ENCODE measurements at regions not wholly inside any gene's neighbourhood (a gene's known extent, or its start where the extent isn't known, plus 50 kb on each side); places are given as distances from the start of the nearest gene placed in this dataset.

DNA sequence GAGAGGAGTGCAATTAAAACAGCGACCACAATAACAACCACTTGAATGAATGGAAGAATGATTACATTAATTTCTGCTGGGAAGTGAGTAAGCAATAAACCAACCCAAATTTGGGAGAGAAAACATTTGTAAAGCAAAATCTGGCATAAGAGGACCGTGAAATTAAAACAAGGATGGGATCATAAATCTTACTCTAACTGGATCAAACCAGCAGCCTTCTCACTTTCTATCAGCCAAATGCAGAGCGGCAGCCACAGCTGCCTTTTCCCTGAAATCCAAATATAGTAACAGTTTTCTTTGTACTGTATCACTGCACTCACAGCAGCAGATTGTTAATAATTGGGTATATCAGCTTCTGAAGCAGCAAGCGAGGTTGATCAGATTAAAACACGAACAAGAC is 245.2 kb upstream of the REG3G start (continued):
- no peak for TF ChIP-seq TSHZ2 (CRISPR knock-in tag; IDR thresholded peaks at IDR 0.05)

- ATAC-seq, result no peak
These were observed 244.5 kb upstream of the REG3G start for GRCh38 chr2:78780864-78781583.

More at GRCh38 chr2:78780864-78781583, 244.5 kb upstream of the REG3G start:
- TF ChIP-seq ARNTL (CRISPR knock-in tag; IDR thresholded peaks at IDR 0.05; ENCODE audit: borderline replicate concordance, low read depth) (no peak), ISL1 (CRISPR knock-in tag; IDR thresholded peaks at IDR 0.05) (no peak), CSDC2 (CRISPR knock-in tag; IDR thresholded peaks at IDR 0.05) (no peak), RARB (CRISPR knock-in tag; IDR thresholded peaks at IDR 0.05) (no peak), ZFP3 (CRISPR knock-in tag; IDR thresholded peaks at IDR 0.05) (no peak), TSHZ2 (CRISPR knock-in tag; IDR thresholded peaks at IDR 0.05) (no peak), OSR1 (CRISPR knock-in tag; IDR thresholded peaks at IDR 0.05) (no peak), ZNF8 (CRISPR knock-in tag; IDR thresholded peaks at IDR 0.05) (no peak), TCF4 (CRISPR knock-in tag; IDR thresholded peaks at IDR 0.05; ENCODE audit: borderline replicate concordance) (no peak), ZC3H10 (CRISPR knock-in tag; IDR thresholded peaks at IDR 0.05) (no peak), ESRRG (CRISPR knock-in tag; IDR thresholded peaks at IDR 0.05) (no peak), ZNF70 (CRISPR knock-in tag; IDR thresholded peaks at IDR 0.05) (no peak), PPARA (CRISPR knock-in tag; IDR thresholded peaks at IDR 0.05; ENCODE audit: borderline replicate concordance) (no peak)
- TF ChIP-seq, protein P1, sequence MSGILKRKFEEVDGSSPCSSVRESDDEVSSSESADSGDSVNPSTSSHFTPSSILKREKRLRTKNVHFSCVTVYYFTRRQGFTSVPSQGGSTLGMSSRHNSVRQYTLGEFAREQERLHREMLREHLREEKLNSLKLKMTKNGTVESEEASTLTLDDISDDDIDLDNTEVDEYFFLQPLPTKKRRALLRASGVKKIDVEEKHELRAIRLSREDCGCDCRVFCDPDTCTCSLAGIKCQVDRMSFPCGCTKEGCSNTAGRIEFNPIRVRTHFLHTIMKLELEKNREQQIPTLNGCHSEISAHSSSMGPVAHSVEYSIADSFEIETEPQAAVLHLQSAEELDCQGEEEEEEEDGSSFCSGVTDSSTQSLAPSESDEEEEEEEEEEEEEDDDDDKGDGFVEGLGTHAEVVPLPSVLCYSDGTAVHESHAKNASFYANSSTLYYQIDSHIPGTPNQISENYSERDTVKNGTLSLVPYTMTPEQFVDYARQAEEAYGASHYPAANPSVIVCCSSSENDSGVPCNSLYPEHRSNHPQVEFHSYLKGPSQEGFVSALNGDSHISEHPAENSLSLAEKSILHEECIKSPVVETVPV (CRISPR knock-in tag; IDR thresholded peaks at IDR 0.05), result no peak
- TF ChIP-seq, protein P2, sequence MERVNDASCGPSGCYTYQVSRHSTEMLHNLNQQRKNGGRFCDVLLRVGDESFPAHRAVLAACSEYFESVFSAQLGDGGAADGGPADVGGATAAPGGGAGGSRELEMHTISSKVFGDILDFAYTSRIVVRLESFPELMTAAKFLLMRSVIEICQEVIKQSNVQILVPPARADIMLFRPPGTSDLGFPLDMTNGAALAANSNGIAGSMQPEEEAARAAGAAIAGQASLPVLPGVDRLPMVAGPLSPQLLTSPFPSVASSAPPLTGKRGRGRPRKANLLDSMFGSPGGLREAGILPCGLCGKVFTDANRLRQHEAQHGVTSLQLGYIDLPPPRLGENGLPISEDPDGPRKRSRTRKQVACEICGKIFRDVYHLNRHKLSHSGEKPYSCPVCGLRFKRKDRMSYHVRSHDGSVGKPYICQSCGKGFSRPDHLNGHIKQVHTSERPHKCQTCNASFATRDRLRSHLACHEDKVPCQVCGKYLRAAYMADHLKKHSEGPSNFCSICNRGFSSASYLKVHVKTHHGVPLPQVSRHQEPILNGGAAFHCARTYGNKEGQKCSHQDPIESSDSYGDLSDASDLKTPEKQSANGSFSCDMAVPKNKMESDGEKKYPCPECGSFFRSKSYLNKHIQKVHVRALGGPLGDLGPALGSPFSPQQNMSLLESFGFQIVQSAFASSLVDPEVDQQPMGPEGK (CRISPR knock-in tag; IDR thresholded peaks at IDR 0.05; ENCODE audit: borderline replicate concordance), result no peak
- TF ChIP-seq, protein P3, sequence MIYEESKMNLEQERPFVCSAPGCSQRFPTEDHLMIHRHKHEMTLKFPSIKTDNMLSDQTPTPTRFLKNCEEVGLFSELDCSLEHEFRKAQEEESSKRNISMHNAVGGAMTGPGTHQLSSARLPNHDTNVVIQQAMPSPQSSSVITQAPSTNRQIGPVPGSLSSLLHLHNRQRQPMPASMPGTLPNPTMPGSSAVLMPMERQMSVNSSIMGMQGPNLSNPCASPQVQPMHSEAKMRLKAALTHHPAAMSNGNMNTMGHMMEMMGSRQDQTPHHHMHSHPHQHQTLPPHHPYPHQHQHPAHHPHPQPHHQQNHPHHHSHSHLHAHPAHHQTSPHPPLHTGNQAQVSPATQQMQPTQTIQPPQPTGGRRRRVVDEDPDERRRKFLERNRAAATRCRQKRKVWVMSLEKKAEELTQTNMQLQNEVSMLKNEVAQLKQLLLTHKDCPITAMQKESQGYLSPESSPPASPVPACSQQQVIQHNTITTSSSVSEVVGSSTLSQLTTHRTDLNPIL (CRISPR knock-in tag; IDR thresholded peaks at IDR 0.05; ENCODE audit: low read depth), result no peak
- TF ChIP-seq, protein P4, sequence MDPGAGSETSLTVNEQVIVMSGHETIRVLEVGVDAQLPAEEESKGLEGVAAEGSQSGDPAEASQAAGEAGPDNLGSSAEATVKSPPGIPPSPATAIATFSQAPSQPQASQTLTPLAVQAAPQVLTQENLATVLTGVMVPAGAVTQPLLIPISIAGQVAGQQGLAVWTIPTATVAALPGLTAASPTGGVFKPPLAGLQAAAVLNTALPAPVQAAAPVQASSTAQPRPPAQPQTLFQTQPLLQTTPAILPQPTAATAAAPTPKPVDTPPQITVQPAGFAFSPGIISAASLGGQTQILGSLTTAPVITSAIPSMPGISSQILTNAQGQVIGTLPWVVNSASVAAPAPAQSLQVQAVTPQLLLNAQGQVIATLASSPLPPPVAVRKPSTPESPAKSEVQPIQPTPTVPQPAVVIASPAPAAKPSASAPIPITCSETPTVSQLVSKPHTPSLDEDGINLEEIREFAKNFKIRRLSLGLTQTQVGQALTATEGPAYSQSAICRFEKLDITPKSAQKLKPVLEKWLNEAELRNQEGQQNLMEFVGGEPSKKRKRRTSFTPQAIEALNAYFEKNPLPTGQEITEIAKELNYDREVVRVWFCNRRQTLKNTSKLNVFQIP (CRISPR knock-in tag; IDR thresholded peaks at IDR 0.05; ENCODE audit: borderline replicate concordance, low read depth), result no peak

Measured in SK-N-SH treated with all-trans-retinoic acid at 6 μM for 48 hours (cell line).